HG02973 (cell line): ENCODE measurements at regions not wholly inside any gene's neighbourhood (a gene's known extent, or its start where the extent isn't known, plus 50 kb on each side); places are given as distances from the start of the nearest gene placed in this dataset.

Experiments used
- ATAC-seq: cut with Tn5 transposase; IDR thresholded peaks from one replicate; pipeline ENCODE4 v1.9.1; 2021; ENCODE audit warnings: moderate library complexity; ENCODE audit not compliant: unreplicated experiment

GRCh38 chr3:127132876-127133275 lies 60.1 kb upstream of the PRR23E start:
- no peak for ATAC-seq

- ATAC-seq: no peak
Measured at GRCh38 chr3:127133971-127134370, 59.0 kb upstream of the PRR23E start.

- no peak for ATAC-seq
Measured at GRCh38 chr3:127134466-127134865, 58.5 kb upstream of the PRR23E start.

GRCh38 chr3:127134887-127135240 lies 58.1 kb upstream of the PRR23E start:
- ATAC-seq: no peak

GRCh38 chr3:127135241-127136023 lies 57.5 kb upstream of the PRR23E start:
- no peak for ATAC-seq

- ATAC-seq: no peak
Measured at GRCh38 chr3:127136024-127136600, 56.8 kb upstream of the PRR23E start.

GRCh38 chr3:127136706-127137105 lies 56.2 kb upstream of the PRR23E start:
- no peak for ATAC-seq

- no peak for ATAC-seq
Measured at GRCh38 chr3:127137113-127137512, 55.8 kb upstream of the PRR23E start.

GRCh38 chr3:127137757-127138536 lies 55.0 kb upstream of the PRR23E start:
- no peak for ATAC-seq

GRCh38 chr3:127139601-127140500 lies 53.1 kb upstream of the PRR23E start:
- no peak for ATAC-seq

- no peak for ATAC-seq
Measured at GRCh38 chr3:127140501-127141460, 52.1 kb upstream of the PRR23E start.

- ATAC-seq: no peak
Measured at GRCh38 chr3:127141921-127142730, 50.8 kb upstream of the PRR23E start.
